Activated gamma-delta T cell treated with anti-CD3 and anti-CD28 coated beads, Interleukin-2, amount 50 U/mL, for 16 hours (primary cell): ENCODE measurements at regions not wholly inside any gene's neighbourhood (a gene's known extent, or its start where the extent isn't known, plus 50 kb on each side); places are given as distances from the start of the nearest gene placed in this dataset.
"Not testable (repeated sequence)": the region's sequence is repeated elsewhere in the genome, so short reads cannot be mapped to it uniquely, and the experiment has no call there.

Experiments
- DNase-seq: peaks from one replicate; pipeline ENCODE4 v3.0.0-alpha.2; 2020; ENCODE audit warnings: low read depth

DNA sequence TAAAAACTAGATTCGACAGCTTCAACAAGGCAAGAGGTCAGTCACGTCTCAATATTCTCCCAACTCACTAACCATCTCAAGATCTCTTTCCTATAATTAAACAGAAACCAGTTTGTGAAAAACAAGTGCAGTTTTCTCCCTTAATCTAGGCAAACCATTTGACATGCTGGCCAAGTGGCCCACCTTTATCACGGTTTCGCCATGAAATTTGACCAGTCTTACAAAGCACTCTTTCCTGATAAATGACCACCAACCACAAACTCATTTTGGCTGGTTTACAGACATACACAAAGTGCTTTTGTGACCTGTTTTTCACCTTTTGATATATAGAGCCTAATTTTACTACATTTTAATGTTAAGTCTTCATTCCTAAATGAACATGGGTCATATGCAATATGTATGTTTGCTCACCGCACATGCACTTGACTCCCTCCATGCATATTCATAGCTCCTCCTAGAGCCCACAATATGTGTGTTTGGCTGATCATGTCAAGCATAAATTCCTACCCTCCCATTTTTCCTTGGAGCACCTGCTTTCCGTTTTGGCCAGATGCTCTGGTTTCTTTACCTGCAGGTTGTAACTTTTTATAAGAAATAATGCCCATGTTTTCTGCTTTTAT is 385.1 kb downstream of the RAD51AP2 start:
- DNase-seq: no peak

DNA sequence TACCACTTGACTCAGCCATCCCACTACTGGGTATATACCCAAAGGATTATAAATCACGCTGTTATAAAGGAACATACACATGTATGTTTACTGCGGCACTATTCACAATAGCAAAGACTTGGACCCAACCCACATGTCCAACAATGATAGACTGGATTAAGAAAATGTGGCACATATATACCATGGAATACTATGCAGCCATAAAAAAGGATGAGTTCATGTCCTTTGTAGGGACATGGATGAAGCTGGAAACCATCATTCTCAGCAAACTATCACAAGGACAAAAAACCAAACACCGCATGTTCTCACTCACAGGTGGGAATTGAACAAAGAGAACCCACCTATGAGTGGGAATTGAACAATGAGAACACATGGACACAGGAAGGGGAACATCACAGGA is 387.6 kb downstream of the RAD51AP2 start:
- not testable (repeated sequence) for DNase-seq

DNA sequence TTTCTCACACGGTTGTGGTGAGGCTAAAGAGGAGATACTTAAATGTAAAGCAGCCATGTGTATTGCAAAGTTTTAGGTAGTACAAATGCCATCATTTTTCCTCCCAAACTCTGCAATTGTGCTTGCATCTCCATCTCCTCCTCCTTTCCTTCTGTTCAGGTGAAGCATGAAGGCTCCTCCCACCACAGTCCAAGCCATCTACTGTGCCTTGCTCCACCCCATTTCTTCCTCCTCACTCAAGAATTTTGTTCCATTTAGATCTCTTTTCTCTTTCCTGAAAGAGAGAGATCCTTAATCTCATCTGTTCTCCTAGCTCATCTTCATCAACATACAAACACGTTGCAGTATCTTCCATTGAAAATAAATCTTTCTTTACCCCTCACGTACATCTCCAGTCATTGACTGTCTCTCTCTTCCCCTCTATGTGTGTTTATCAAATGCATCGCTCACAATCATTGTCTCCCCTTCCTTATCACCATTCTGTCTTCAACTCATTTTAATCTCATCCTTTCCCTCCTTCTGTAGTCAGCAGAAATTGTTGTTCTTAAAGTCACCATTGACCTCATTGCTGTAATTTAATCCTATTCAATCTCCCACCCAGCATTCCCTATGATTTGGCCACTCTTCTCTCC is 392.1 kb downstream of the RAD51AP2 start:
- DNase-seq: no peak

DNA sequence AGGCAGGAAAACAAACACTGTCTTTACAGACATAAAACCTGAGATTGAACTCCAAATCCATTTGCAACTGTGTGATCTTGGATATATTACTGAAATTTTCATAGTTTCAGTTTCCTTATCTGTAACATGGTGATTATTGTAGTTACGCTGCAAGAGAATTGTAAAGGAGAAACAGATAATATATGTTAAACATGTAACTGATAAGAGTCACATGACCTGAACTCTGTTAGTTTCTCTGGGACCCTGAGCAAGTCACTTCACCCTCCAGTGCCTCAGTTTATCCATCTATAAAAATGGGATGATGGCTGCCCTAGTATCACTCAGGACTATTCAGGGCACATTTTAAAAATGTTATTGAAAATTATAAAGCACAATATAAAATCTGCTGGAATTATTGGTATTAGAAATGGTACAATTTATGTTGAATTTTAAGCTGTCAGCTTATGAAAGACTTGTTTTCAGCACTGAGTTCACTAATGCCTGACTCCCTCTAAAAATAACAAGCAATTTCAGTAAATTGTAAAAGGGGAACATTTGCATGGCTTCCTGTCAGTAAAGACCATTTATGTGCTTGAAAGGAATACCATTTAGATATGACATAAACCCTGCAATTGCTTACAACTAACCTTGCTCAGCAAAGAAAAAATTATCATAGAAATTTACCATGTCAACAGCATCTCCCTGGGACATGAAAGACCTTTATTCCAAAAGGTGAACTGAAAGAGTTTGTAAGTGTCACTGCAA is 393.5 kb downstream of the RAD51AP2 start:
- no peak for DNase-seq

DNA sequence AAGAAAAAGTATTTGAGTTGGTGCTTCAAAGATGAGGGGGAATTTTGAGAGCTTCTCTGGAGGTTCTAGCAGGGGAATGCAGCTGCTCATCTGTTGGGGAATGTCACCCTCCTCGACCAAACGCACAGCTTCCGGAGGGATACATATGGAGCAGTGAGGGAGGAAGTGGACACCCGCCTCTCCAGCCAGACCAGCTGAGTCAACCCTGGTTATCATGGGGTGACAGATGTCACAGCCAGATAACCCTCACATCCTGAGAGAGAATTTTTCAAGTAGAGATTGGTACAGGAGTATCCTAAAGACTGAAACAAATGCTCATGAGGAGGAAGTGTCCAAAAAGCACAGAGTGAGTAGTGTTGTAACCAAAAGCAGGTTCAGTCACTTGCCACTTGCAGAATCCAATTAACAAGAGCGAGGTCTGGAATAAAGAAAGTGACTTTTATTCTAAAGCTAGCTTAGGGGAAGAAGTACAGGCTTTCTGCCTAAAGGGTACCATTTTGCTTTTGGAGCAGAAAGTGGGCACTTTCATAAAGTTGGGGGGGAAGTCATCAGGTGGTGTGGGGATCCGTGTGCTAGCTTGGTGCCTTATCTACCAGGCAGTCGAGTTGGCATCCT is 395.2 kb downstream of the RAD51AP2 start:
- no peak for DNase-seq

DNA sequence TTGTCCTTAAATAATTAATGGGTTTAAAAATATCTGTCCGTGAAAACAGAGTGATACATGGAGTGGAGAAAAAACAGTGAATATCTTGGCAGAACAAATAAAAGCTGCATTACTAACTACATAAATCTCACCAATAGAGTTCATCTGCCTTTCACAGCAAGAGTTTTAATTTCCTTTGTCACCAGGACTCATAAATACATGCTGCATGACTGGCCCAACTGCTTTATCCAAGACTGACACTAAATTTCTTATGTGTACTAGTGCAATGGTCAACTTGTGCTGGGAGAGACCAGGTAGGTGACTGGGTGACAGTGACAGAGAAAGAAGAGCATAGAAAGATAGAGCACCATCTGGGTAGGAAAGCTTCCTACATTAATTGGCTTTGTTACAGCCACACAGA is 402.8 kb downstream of the RAD51AP2 start:
- no peak for DNase-seq

DNA sequence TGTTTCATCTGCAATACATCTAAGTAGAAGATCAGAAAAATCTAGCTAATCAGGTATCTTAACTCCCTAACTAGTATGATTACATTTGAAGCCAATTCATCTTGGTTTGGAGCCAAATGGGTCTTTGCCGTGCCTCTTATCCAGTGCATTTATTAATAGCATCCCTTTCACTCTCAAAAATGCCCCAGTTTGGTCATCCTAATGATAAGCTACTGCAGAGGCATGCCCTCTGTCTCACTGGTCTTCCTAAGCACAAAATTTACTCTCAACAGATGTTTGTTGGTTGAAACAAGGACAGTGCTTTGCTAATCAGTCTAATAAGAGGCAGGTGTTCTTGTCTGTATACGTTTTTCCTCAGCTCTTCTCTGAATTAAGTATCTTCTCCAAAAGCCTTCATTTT is 403.2 kb downstream of the RAD51AP2 start:
- no peak for DNase-seq

DNA sequence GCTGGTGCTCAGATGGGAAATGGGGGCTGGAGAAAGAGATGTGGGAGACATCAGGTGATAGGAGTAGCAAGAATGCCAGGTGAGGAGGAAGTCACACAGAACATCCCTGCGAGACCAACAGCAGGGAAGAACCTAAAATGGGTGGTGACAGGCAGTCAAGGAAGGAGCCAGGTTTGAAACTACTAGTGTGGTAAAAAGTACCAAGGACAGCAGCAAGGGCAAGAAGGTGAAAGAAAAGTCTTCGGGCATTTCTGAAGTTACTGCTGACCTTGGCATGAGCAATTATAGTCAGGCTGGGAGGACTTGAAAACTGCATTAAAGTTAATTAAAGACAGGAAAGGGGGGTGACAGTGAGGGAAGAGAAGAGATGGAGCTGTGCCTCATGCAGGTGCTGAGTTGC is 410.4 kb downstream of the RAD51AP2 start:
- no peak for DNase-seq

DNA sequence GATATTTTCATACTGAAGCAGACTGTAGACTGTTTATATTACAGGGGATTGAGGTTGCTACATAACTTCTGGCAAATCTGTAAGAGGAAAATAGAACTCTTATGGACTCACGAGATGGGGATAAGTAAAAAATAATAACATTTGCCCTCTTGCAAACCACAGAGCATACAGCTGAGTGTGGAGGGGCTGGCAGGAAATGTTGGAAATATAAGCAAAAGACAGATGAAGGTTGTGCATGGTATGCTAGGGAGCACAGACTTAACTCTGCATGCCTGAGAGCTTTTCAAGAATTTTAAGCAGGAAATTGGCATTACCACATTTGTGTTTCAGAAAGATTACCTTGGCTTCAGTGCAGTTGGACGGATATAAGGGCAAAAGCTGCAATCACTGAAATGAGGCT is 411.1 kb downstream of the RAD51AP2 start:
- no peak for DNase-seq

DNA sequence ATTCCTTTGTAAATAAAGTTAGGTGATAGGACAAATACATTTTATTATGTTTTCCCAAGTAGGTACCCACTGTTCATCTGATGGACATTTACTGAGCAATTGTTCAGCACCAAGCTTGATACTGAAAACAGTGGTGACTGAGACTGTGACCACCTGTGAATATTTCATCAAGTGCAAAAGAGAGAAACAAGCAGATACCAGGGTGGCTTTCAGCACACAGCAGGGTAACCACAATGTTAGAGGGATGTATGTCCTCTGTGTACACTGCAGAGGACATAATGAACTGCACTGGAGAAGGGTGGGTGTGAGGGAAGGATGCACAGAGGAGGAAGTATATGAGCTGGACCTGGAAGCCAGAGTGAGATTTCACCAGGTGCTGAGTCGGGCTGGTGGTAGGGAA is 411.8 kb downstream of the RAD51AP2 start:
- no peak for DNase-seq

DNA sequence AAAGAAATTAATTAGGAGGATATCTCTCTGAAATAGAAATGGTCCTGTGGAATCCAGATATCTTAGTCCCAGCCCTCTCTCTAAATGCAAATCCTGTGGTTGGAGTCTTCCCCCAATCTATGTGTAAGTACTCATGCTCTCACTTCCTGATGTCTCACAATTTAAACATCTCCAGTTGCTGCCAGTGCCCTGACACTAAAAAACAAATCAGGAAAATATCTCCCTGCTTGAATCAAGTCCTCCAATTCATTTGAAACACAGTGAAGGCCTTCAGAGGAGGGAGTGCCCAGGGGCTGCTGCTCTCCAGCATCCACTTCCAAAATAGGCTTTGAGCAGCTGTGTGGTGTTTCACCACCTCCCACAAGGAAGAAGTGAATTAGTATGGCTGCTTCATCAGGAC is 413.8 kb downstream of the RAD51AP2 start:
- no peak for DNase-seq

DNA sequence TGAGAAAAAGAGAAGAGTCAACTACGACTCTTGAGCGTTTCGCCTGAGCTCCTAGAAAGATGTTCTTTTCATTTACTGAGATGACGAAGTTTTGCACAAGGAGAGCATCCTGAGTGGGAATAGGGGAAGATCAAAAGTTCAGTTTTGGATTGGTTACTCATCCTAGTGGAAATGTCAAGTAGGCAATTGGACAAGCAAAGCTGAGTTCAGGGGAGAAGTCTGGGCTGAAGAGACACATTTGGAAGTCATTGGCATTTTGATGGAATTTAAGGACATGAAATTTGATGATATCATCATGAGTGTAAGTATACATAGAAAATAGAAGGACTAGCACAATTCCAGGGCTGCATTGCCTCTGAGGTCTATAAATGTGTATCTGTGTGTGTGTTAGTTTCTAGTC is 416.6 kb downstream of the RAD51AP2 start:
- DNase-seq: no peak

DNA sequence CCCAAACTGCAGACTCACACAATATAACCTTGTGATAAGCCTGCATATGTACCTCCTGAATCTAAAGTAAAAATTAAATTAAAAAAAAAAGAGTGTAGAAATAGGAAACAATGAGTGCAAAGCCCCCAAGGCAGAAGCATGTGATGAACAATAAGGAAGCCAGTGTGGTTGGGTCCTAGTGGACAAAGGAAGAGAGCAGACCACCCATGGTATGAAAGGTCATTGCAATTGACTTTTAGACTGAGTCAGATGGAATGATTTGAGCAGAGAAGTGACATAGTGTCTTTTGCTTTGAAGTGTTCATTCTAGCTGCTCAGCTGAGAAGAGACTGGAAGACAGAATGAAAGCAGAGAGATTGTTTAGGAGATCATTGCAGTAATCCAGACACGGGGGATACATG is 417.1 kb downstream of the RAD51AP2 start:
- DNase-seq: no peak

DNA sequence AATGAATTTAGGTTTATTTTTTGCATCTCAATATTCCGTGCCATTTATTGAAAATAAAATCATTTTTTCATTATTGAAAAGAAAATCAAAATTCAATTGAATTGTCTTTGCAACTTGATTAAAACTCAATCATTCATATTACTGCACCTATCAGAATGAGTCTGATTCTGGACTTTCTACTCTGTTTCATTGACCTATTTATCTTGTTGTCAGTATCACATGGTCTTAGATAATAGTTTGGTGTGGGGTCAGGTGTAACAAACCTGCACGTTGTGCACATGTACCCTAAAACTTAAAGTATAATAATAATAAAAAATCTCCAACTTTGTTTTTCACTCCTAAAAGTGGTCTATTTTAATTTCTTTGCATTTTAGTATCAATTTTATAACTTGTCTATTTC is 422.9 kb downstream of the RAD51AP2 start:
- DNase-seq: no peak

DNA sequence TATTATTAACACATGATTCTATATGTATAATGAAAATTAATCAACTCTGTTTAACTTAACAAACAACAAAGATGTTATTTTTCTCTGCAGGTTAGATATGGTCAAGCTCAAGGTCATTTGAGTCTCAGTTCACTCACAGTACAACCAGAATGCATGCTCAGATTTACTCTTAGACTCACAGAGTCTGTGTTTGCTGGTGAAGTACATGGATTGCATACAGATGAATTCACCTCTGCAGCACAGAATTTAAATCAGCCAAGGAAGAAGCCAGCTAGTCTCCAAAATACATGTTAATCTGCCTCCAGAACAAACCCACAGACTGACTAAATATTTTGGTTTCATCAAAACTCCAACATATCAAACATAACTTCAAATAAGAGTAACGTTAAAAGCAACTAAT is 424.5 kb downstream of the RAD51AP2 start:
- DNase-seq: no peak

DNA sequence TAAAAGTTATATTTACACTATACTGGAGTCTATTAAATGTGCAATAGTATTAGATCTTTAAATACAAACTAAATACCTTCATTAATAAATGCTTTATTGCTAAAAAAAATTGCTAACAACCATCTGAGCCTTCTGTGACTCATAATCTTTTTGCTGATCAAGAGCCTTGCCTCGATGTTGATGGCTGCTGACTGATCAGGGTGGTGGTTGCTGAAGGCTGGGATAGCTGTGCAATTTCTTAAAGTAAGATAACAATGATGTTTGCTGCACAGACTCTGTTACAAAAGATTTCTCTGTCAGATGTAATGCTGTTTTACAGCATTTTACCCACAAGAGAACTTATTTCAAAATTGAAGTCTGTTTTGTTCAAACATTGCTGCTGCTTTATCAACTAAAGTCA is 421.4 kb upstream of the CYRIA start:
- DNase-seq: no peak

DNA sequence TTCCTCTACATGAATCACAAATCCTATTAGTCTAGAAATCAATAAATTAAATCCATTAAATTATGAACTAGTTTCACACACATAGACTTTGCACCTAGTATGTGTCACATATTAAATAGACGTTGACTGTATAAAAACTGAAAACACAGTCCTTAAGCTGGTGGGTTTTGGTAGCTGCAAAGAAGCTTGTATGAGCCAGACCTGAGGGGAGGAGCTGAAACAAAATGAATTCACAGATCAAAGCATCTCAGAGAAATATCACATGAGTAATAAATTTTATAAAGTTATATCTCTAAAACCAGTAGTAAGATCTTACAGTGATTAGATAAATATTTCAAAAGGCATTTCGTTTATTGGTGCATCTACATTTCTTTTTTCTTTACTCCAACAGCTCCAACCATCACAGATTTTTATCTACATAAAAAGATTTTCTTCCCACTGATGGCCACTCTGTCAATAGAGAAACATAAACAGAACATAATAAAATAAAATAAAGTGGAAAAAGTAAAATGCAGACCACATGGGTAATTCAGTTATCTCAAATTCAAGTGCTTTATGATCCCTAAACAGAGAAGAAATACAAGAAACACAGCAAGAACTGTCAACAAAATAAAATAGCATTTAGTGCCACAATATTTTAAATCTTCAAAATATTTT is 420.0 kb upstream of the CYRIA start:
- no peak for DNase-seq

DNA sequence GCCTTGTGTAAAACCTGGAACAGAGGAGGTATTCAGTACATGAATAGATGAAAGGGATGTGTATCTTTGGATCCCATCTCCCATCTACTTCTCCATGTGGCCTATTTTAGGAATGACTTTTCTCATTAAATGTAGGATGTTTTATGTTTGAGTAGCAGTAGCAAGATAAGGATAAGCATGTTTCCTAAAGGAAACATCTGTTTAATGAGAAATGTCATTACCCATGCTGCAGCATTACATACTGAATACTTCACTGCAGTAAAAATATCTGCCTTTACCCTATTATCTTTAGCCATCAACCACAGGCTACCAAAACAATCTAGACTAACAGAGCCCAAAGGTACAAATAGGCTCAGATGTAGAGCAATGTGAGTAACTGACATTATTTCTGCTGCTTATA is 419.2 kb upstream of the CYRIA start:
- DNase-seq: no peak

DNA sequence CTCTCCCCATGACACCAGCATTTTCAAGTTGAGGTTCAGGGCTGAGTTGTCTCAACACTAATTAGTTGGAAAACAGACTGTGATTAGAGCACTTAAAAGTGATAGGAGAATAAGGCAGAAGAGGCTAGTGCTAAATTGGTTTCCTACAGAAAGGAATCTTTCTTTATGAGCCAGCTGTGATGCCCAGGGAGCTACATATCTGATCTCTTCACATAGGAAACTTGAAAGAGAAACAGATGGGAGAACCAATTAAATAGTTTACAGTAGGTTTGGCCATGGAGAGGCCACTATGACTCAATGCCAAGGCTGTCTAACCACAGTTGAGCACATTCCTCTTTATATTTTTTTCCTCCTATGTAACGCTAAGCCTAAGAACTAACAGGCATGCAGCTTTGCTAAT is 418.3 kb upstream of the CYRIA start:
- DNase-seq: no peak

DNA sequence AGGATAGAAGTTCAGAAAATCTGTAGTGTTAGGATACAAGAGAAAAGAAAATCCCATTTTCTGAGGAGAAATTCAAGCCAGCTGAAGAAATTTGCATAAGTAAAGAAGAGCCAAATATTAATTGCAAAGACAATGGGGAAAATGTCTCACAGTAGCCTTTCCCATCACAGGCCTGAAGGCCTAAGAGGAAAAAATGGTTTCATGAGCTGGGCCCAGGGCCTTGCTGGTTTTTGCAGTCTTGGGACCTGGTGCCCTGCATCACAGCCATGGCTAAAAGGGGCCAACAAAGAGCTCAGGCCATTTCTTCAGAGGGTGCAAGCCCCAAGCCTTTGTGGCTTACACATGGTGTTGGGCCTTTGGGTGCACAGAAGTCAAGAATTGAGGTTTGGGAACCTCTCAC is 413.6 kb upstream of the CYRIA start:
- no peak for DNase-seq

DNA sequence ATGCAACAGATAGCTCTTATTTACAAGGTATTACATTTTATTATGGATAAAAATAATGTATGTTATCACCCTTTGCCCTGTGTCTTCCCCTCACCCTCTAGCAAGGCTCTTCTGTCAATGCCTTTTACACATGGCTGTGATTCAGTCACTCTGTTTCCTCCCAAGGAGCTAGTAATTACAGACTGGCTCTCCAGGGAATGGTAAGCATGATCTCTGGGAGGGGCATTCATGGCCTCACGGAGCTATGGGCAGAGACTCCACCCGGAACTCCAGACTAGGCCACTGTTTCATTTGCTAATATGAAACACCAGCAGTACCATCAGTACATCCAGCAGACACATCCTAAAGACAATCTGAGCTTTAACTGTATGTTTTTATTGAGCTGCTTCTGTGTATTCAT is 410.9 kb upstream of the CYRIA start:
- no peak for DNase-seq

DNA sequence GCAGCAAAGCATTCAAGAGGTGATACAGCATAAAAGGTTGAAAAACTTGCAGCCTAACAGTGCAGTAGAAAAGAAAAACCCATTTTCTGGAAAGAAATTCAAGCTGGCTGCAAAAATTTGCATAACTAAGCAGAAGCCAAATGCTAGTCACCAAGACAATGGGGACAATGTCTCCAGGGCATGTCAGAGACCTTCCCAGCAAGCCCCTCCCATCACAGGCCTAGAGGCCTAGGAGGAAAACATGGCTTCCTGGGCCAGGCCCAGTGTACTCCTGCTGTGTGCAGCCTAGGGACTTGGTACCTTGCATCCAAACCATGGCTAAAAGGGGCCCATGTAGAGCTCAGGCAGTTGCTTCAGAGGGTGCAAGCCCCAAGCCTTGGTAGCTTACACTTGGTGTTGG is 405.1 kb upstream of the CYRIA start:
- DNase-seq: no peak

DNA sequence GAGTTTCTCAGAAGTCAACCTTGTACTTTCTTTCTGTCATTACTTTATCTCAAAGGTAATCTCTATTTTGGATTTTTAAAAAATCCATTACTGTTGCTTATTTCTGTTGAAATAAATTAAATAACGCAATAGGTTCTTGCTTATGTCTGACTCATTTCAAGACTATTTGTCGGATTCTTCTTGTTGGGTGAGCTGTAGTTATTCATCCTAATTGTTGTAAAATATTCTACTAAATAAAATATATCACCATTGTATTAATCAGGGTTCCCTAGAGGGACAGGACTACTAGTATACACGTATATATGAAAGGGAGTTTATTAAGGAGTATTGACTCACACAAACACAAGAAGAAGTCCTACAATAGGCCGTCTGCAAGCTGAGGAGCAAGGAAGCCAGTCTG is 403.9 kb upstream of the CYRIA start:
- DNase-seq: no peak
